ENCODE measurements at regions not wholly inside any gene's neighbourhood (a gene's known extent, or its start where the extent isn't known, plus 50 kb on each side); places are given as distances from the start of the nearest gene placed in this dataset.

DNA sequence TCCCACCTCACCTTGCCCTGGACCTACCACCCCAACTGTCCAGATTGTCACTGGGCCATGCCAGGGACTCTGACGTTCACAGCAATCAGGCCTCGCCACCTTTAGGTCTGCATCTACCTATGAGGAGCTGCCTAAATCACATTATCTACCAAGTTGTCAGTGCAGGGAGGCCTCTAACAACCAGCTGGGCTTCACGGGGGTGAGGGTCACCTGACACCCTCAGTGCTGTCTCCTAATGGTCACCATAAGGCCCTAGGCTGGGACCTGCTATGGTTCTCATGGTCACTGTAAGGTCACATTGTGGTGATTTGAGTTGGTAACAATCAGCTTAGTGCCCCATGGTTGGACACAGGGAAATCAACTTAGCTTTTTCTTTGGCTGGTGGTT, 119.2 kb upstream of the CXCL14 start:
- Histone ChIP-seq H3F3A (ENCODE audit: insufficient read depth, low read length) (no peaks in the 10 kb centered on the region), H3K4me1 (ENCODE audit: low read length) (no peaks in the 10 kb centered on the region), H3K79me2 (ENCODE audit: low read length) (no peaks in the 10 kb centered on the region), H3K4me2 (ENCODE audit: low read depth, low read length) (no peak overlapping the region), H3K9me3 (replicated peaks; ENCODE audit: insufficient read depth, low read length) (no peaks in the 10 kb centered on the region), H2AFZ (ENCODE audit: low read length) (no peak overlapping the region), H3K9ac (ENCODE audit: low read length) (no peak overlapping the region), H3K27ac (ENCODE audit: low read length) (no peak overlapping the region), H3K9me2 (replicated peaks; ENCODE audit: insufficient read depth, low read length) (no peaks in the 10 kb centered on the region), H3K4me3 (ENCODE audit: low read length) (no peak overlapping the region), H3K27me3 (replicated peaks; ENCODE audit: insufficient read depth, low read length) (no peaks in the 10 kb centered on the region), H3K36me3 (replicated peaks; ENCODE audit: insufficient read depth, low read length) (no peaks in the 10 kb centered on the region), H4K20me1 (ENCODE audit: insufficient read depth, low read length) (no peaks in the 10 kb centered on the region)
- DNase-seq = no peak
- TF ChIP-seq EZH2phosphoT487 (IDR thresholded peaks at IDR 0.05; ENCODE audit: low read length) = no peak

DNA sequence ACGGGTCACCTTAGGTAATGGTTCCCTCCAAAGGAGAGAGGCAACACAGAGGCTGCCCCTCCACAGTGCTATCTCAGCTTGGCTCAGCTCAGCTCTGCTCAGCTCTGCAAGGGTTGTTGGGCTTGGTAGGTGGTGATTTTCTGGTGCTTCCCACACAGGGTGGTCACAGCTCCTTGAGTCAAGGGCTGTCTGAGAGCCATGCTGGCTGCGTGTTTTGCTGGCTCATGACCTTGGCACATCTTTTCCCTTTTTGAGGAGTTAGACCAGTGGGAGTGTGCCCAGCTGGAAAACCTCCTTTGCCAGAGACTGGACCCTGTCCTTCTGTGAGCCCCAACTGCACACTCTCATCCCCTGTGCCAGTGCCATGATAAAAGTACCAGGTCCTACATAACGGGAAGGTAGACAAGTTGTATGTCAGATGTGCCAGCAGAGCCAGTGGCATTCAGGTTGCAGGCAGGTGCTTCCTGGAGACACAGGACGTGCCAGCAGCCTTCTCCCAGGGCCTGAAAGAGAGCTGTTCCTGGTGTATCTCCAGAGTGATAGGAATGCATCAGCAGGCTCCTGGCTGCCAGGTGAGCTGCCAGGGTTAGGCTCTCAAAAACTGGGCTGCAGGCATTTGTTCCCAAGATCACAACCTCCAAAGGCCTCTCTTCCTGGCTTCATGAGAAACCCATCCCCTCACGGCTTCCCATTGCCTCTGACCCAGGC, 118.6 kb upstream of the CXCL14 start:
- Histone ChIP-seq H3K27me3 (replicated peaks; ENCODE audit: insufficient read depth, low read length) (no peaks in the 10 kb centered on the region), H3K4me1 (ENCODE audit: low read length) (no peaks in the 10 kb centered on the region), H3K79me2 (ENCODE audit: low read length) (no peaks in the 10 kb centered on the region), H3F3A (ENCODE audit: insufficient read depth, low read length) (no peaks in the 10 kb centered on the region), H3K4me3 (ENCODE audit: low read length) (no peak overlapping the region), H3K4me2 (ENCODE audit: low read depth, low read length) (no peak overlapping the region), H3K36me3 (replicated peaks; ENCODE audit: insufficient read depth, low read length) (no peaks in the 10 kb centered on the region), H3K9ac (ENCODE audit: low read length) (no peak overlapping the region), H3K27ac (ENCODE audit: low read length) (no peak overlapping the region), H3K9me2 (replicated peaks; ENCODE audit: insufficient read depth, low read length) (no peaks in the 10 kb centered on the region), H2AFZ (ENCODE audit: low read length) (no peak overlapping the region), H3K9me3 (replicated peaks; ENCODE audit: insufficient read depth, low read length) (no peaks in the 10 kb centered on the region), H4K20me1 (ENCODE audit: insufficient read depth, low read length) (no peaks in the 10 kb centered on the region)
- TF ChIP-seq EZH2 (optimal IDR thresholded peaks at IDR 0.05; ENCODE audit: low read depth, low read length) = no peak
- TF ChIP-seq EZH2phosphoT487 (IDR thresholded peaks at IDR 0.05; ENCODE audit: low read length) = no peak
- TF ChIP-seq, protein P1, sequence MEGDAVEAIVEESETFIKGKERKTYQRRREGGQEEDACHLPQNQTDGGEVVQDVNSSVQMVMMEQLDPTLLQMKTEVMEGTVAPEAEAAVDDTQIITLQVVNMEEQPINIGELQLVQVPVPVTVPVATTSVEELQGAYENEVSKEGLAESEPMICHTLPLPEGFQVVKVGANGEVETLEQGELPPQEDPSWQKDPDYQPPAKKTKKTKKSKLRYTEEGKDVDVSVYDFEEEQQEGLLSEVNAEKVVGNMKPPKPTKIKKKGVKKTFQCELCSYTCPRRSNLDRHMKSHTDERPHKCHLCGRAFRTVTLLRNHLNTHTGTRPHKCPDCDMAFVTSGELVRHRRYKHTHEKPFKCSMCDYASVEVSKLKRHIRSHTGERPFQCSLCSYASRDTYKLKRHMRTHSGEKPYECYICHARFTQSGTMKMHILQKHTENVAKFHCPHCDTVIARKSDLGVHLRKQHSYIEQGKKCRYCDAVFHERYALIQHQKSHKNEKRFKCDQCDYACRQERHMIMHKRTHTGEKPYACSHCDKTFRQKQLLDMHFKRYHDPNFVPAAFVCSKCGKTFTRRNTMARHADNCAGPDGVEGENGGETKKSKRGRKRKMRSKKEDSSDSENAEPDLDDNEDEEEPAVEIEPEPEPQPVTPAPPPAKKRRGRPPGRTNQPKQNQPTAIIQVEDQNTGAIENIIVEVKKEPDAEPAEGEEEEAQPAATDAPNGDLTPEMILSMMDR (IDR thresholded peaks at IDR 0.05; ENCODE audit: low read length) = no peak
- no peak for DNase-seq

DNA sequence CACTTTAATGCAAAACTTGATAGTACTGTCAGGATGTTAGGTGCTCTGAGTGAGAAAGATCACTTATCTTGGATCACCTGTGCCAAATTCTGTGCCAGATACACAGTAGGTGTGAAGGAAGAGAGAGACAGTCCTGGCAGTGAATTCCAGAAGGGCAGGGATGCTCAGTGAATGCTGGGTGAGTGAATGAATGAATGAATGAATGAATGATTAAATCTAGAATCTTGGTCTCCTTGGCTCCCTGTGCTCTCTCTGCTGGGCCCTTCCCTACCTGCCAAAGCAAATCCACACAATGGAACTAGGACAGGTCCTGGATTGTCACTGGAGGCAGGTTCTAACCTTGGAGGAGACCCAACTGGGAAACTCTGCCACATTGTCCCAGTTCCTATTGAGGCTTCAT, 117.5 kb upstream of the CXCL14 start:
- H3K9me3 ChIP-seq (replicated peaks; ENCODE audit: insufficient read depth, low read length) = no peaks in the 10 kb centered on the region
- H3K4me2 ChIP-seq (ENCODE audit: low read depth, low read length) = no peak overlapping the region
- H3K79me2 ChIP-seq (ENCODE audit: low read length) = no peaks in the 10 kb centered on the region
- H3K4me3 ChIP-seq (ENCODE audit: low read length) = no peak overlapping the region
- no peaks in the 10 kb centered on the region for H3K9me2 ChIP-seq (replicated peaks; ENCODE audit: insufficient read depth, low read length)
- no peaks in the 10 kb centered on the region for H3K27me3 ChIP-seq (replicated peaks; ENCODE audit: insufficient read depth, low read length)
- TF ChIP-seq, protein P1 (IDR thresholded peaks at IDR 0.05; ENCODE audit: low read length) = no peak
- TF ChIP-seq EZH2 (optimal IDR thresholded peaks at IDR 0.05; ENCODE audit: low read depth, low read length) (no peak), EZH2phosphoT487 (IDR thresholded peaks at IDR 0.05; ENCODE audit: low read length) (no peak)
- no peaks in the 10 kb centered on the region for H3K4me1 ChIP-seq (ENCODE audit: low read length)
- no peak overlapping the region for H2AFZ ChIP-seq (ENCODE audit: low read length)
- no peak overlapping the region for H3K9ac ChIP-seq (ENCODE audit: low read length)
- no peaks in the 10 kb centered on the region for H3K36me3 ChIP-seq (replicated peaks; ENCODE audit: insufficient read depth, low read length)
- H3F3A ChIP-seq (ENCODE audit: insufficient read depth, low read length) = no peaks in the 10 kb centered on the region
- DNase-seq = no peak
- no peaks in the 10 kb centered on the region for H4K20me1 ChIP-seq (ENCODE audit: insufficient read depth, low read length)
- no peak overlapping the region for H3K27ac ChIP-seq (ENCODE audit: low read length)

DNA sequence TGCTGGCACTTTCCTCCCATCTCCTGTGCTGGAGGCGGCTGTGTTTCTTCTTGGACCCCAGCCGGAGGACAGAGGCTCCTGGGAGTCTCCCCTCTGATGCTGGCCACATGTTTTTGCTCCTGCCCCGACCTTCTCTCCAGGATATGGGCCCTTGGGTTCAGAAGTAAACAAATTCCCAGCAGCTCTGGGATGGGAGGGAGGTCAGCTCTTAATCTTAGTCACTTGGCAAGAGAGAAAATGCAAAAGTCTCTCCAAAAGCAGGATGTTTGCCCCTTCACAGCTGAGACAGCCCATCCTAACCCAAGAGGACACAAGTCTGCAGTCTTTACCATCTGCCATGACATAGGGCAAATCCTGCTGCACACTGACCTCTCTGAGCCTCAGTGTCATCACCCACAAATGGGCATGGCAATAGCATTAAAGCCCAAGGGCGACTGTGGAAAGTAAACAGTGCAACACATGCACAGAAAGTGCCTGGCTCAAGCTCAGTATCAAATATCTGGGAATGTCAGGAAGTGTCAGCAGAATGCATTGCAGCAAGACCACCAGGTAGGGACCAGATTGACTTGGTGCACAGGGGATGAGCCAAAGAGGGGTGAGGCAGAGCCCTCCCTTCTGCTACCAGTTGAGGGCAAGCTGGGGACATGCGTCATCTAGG, 117.0 kb upstream of the CXCL14 start:
- TF ChIP-seq EZH2 (optimal IDR thresholded peaks at IDR 0.05; ENCODE audit: low read depth, low read length) = no peak
- no peak for TF ChIP-seq EZH2phosphoT487 (IDR thresholded peaks at IDR 0.05; ENCODE audit: low read length)
- TF ChIP-seq, protein P1 (IDR thresholded peaks at IDR 0.05; ENCODE audit: low read length) = no peak
- H3K9ac ChIP-seq (ENCODE audit: low read length) = no peak overlapping the region
- H3K27me3 ChIP-seq (replicated peaks; ENCODE audit: insufficient read depth, low read length) = no peaks in the 10 kb centered on the region
- no peak for DNase-seq
- H4K20me1 ChIP-seq (ENCODE audit: insufficient read depth, low read length) = no peaks in the 10 kb centered on the region
- no peaks in the 10 kb centered on the region for H3K9me3 ChIP-seq (replicated peaks; ENCODE audit: insufficient read depth, low read length)
- H3K9me2 ChIP-seq (replicated peaks; ENCODE audit: insufficient read depth, low read length) = no peaks in the 10 kb centered on the region
- H3K36me3 ChIP-seq (replicated peaks; ENCODE audit: insufficient read depth, low read length) = no peaks in the 10 kb centered on the region
- no peaks in the 10 kb centered on the region for H3K79me2 ChIP-seq (ENCODE audit: low read length)
- no peaks in the 10 kb centered on the region for H3K4me1 ChIP-seq (ENCODE audit: low read length)
- H3K4me3 ChIP-seq (ENCODE audit: low read length) = no peak overlapping the region
- no peak overlapping the region for H3K27ac ChIP-seq (ENCODE audit: low read length)
- no peaks in the 10 kb centered on the region for H3F3A ChIP-seq (ENCODE audit: insufficient read depth, low read length)
- H2AFZ ChIP-seq (ENCODE audit: low read length) = no peak overlapping the region
- no peak overlapping the region for H3K4me2 ChIP-seq (ENCODE audit: low read depth, low read length)
